PC-9 (cell line): ENCODE measurements at regions not wholly inside any gene's neighbourhood (a gene's known extent, or its start where the extent isn't known, plus 50 kb on each side); places are given as distances from the start of the nearest gene placed in this dataset.

Source experiments
- BruUV-seq: library from RNA; stranded (reverse); fragments of 400-500 nt; replicated peaks from 2 replicates; lab custom pipeline; 2021; lab: Mats Ljungman, UMichigan
- CTCF ChIA-PET: fragments of 300-600 bp; sonication (Branson Sonifier 250); formaldehyde crosslinking; loops from one replicate; lab custom pipeline; 2022; ENCODE audit warnings: antibody characterized with exemption; lab: Charles Lee
- POLR2A ChIA-PET: fragments of 300-600 bp; sonication (Branson Sonifier 250); formaldehyde crosslinking; loops from one replicate; lab custom pipeline; 2022; ENCODE audit warnings: antibody characterized with exemption; ENCODE audit not compliant: unreplicated experiment; lab: Charles Lee
- DNase-seq, 2 experiments: peaks; one replicate each; pipeline versions ENCODE4 v3.0.0 to v3.0.0-alpha.2; 2015 to 2022; ENCODE audit warnings: mixed read lengths in 1 of 2
- H2AFZ ChIP-seq: fragments of 200-600 bp; sonication (generic); 2 replicates; pipeline ENCODE4 v1.8.1; 2017; ENCODE audit warnings: antibody characterized with exemption
- H3F3A ChIP-seq: fragments of 200-600 bp; sonication (generic); 2 replicates; pipeline ENCODE4 v1.8.1; 2017; ENCODE audit warnings: antibody characterized with exemption, mild to moderate bottlenecking, low read depth; ENCODE audit not compliant: insufficient read depth
- H3K27ac ChIP-seq: fragments of 200-600 bp; sonication (generic); 2 replicates; pipeline ENCODE4 v1.6.1; 2016; ENCODE audit warnings: mixed run types
- H3K27me3 ChIP-seq: fragments of 200-600 bp; sonication (generic); 2 replicates; pipeline ENCODE4 v1.6.1; 2016; ENCODE audit warnings: low read depth, mixed run types; ENCODE audit not compliant: insufficient read depth
- H3K36me3 ChIP-seq: fragments of 200-600 bp; sonication (generic); 2 replicates; pipeline ENCODE4 v1.6.1; 2016; ENCODE audit warnings: low read depth, mixed run types
- H3K4me1 ChIP-seq: fragments of 200-600 bp; sonication (generic); replicated peaks from 2 replicates; pipeline ENCODE4 v1.6.1; 2016; ENCODE audit warnings: mixed run types; ENCODE audit not compliant: insufficient read depth
- H3K4me2 ChIP-seq: fragments of 200-600 bp; sonication (generic); 2 replicates; pipeline ENCODE4 v1.6.1; 2017; ENCODE audit warnings: mixed run types
- H3K4me3 ChIP-seq: fragments of 200-600 bp; sonication (generic); 2 replicates; pipeline ENCODE4 v1.6.1; 2016; ENCODE audit warnings: mixed run types
- H3K79me2 ChIP-seq: fragments of 200-600 bp; sonication (generic); 2 replicates; pipeline ENCODE4 v1.6.1; 2017; ENCODE audit warnings: low read depth, mixed run types
- H3K9me2 ChIP-seq: fragments of 200-600 bp; sonication (generic); 2 replicates; pipeline ENCODE4 v1.8.1; 2017; ENCODE audit warnings: mild to moderate bottlenecking; ENCODE audit not compliant: insufficient read depth
- H3K9me3 ChIP-seq: fragments of 200-600 bp; sonication (generic); 2 replicates; pipeline ENCODE4 v1.8.1; 2016; ENCODE audit warnings: low read depth; ENCODE audit not compliant: insufficient read depth
- H4K20me1 ChIP-seq: fragments of 200-600 bp; sonication (generic); 2 replicates; pipeline ENCODE4 v1.8.1; 2017; ENCODE audit not compliant: insufficient read depth
- CTCF ChIP-seq: fragments of 200-600 bp; sonication (generic); conservative IDR thresholded peaks from 2 replicates; pipeline ENCODE4 v1.6.1; 2017; ENCODE audit warnings: mixed run types, antibody characterized with exemption, mild to moderate bottlenecking, moderate library complexity
- EZH2 ChIP-seq: fragments of 200-600 bp; sonication (generic); IDR thresholded peaks from 2 replicates; pipeline ENCODE4 v1.8.0; 2017; ENCODE audit warnings: antibody characterized with exemption, low read depth
- intact Hi-C: fragments of 100-400 bp; cut with micrococcal nuclease; formaldehyde crosslinking; loops from one replicate; pipeline ENCODE4 v1.10.0; 2022; ENCODE audit not compliant: unreplicated experiment

- POLR2A ChIA-PET = no interaction called here
- no peak overlapping the region for H2AFZ ChIP-seq
- H3K4me1 ChIP-seq = peaks cover 12% of the 10 kb centered on the region
- no peaks in the 10 kb centered on the region for H3K79me2 ChIP-seq
- BruUV-seq = no TSS peak
- peaks cover 8% of the 10 kb centered on the region; the same call in 1 of the 2 replicates for H3F3A ChIP-seq
- 0 out of 2 replicates have a peak, but pooled peaks cover 3% of the 10 kb centered on the region for H3K36me3 ChIP-seq
- no peak overlapping the region for H3K4me2 ChIP-seq
- no peaks in the 10 kb centered on the region for H3K9me3 ChIP-seq
- TF ChIP-seq EZH2 = no peak
- no peak for TF ChIP-seq CTCF
- no peak overlapping the region for H3K4me3 ChIP-seq
- no peaks in the 10 kb centered on the region for H4K20me1 ChIP-seq
- CTCF ChIA-PET = no interaction called here
- no peaks in the 10 kb centered on the region; the same call in 1 of the 2 replicates for H3K9me2 ChIP-seq
- H3K27ac ChIP-seq = no peak overlapping the region
- no peak for DNase-seq
- H3K27me3 ChIP-seq = no peaks in the 10 kb centered on the region
- intact Hi-C loops = no loop called here
Observed at GRCh38 chr20:4449957-4450715, 201.0 kb upstream of the ADRA1D start.

- TF ChIP-seq CTCF (no peak), EZH2 (no peak)
- Histone ChIP-seq H3K9me2 (no peaks in the 10 kb centered on the region), H3K9me3 (no peaks in the 10 kb centered on the region), H4K20me1 (no peaks in the 10 kb centered on the region), H3K36me3 (0 out of 2 replicates have a peak, but pooled peaks cover 3% of the 10 kb centered on the region), H3F3A (peaks cover 8% of the 10 kb centered on the region; the same call in 1 of the 2 replicates), H3K27me3 (no peaks in the 10 kb centered on the region), H3K79me2 (no peaks in the 10 kb centered on the region), H2AFZ (no peak overlapping the region), H3K4me3 (no peak overlapping the region), H3K27ac (no peak overlapping the region), H3K4me2 (no peak overlapping the region), H3K4me1 (peaks cover 12% of the 10 kb centered on the region)
- CTCF ChIA-PET = no interaction called here
- intact Hi-C loops = no loop called here
- POLR2A ChIA-PET = no interaction called here
- no TSS peak for BruUV-seq
- no peak for DNase-seq
Observed at GRCh38 chr20:4445784-4446183, 196.7 kb upstream of the ADRA1D start.

GRCh38 chr20:4445331-4445730 lies 196.2 kb upstream of the ADRA1D start:
- no peak overlapping the region for H2AFZ ChIP-seq
- H3K79me2 ChIP-seq = no peaks in the 10 kb centered on the region
- H4K20me1 ChIP-seq = no peaks in the 10 kb centered on the region
- ChIA-PET POLR2A (no interaction called here), CTCF (no interaction called here)
- TF ChIP-seq CTCF = no peak
- no peak for TF ChIP-seq EZH2
- no peaks in the 10 kb centered on the region for H3K9me3 ChIP-seq
- H3K4me3 ChIP-seq = no peak overlapping the region
- peaks cover 8% of the 10 kb centered on the region; the same call in 1 of the 2 replicates for H3F3A ChIP-seq
- no peak for DNase-seq
- peaks cover 12% of the 10 kb centered on the region for H3K4me1 ChIP-seq
- H3K27me3 ChIP-seq = no peaks in the 10 kb centered on the region
- 0 out of 2 replicates have a peak, but pooled peaks cover 3% of the 10 kb centered on the region for H3K36me3 ChIP-seq
- no TSS peak for BruUV-seq
- intact Hi-C loops = no loop called here
- no peak overlapping the region for H3K4me2 ChIP-seq
- H3K9me2 ChIP-seq = no peaks in the 10 kb centered on the region
- no peak overlapping the region for H3K27ac ChIP-seq
